Activated CD4-positive, alpha-beta T cell treated with anti-CD3 and anti-CD28 coated beads, Interleukin-2, Interleukin-4, amounts not matched to agents 100 ng/mL and 50 ng/mL, durations not matched to agents 16 hours and 8 hours (primary cell): ENCODE measurements at regions not wholly inside any gene's neighbourhood (a gene's known extent, or its start where the extent isn't known, plus 50 kb on each side); places are given as distances from the start of the nearest gene placed in this dataset.

Source experiments
- DNase-seq: peaks from one replicate; pipeline ENCODE4 v3.0.0-alpha.2; 2020; ENCODE audit warnings: low spot score

- no peak for DNase-seq
Observed at GRCh38 chr12:63232896-63233295, 81.9 kb upstream of the AVPR1A start.

- no peak for DNase-seq
Observed at GRCh38 chr12:63228853-63229252, 77.9 kb upstream of the AVPR1A start.

GRCh38 chr12:63226792-63227463 lies 75.9 kb upstream of the AVPR1A start:
- DNase-seq, result no peak

GRCh38 chr12:63224396-63224795 lies 73.4 kb upstream of the AVPR1A start:
- DNase-seq, result no peak

- DNase-seq, result no peak
Observed at GRCh38 chr12:63223128-63223527, 72.1 kb upstream of the AVPR1A start.

- no peak for DNase-seq
Observed at GRCh38 chr12:63222582-63222981, 71.6 kb upstream of the AVPR1A start.

- DNase-seq, result no peak
Observed at GRCh38 chr12:63220921-63221320, 69.9 kb upstream of the AVPR1A start.

GRCh38 chr12:63212316-63212715 lies 61.3 kb upstream of the AVPR1A start:
- no peak for DNase-seq

GRCh38 chr12:63208956-63209355 lies 58.0 kb upstream of the AVPR1A start:
- no peak for DNase-seq

GRCh38 chr12:63206909-63207308 lies 55.9 kb upstream of the AVPR1A start:
- DNase-seq, result no peak

- no peak for DNase-seq
Observed at GRCh38 chr12:63206494-63206893, 55.5 kb upstream of the AVPR1A start.
